GM18502 (cell line): ENCODE measurements at regions not wholly inside any gene's neighbourhood (a gene's known extent, or its start where the extent isn't known, plus 50 kb on each side); places are given as distances from the start of the nearest gene placed in this dataset.

Experiments used
- ATAC-seq: cut with Tn5 transposase; IDR thresholded peaks from one replicate; pipeline ENCODE4 v1.9.1; 2021; ENCODE audit warnings: mild to moderate bottlenecking; ENCODE audit not compliant: unreplicated experiment, poor library complexity

GRCh38 chr15:61308437-61308836, 79.3 kb upstream of the RORA start:
- ATAC-seq: no peak

- ATAC-seq: no peak
These were observed 78.4 kb upstream of the RORA start for GRCh38 chr15:61307474-61307873.

- no peak for ATAC-seq
These were observed 72.6 kb upstream of the RORA start for GRCh38 chr15:61301701-61302100.

- ATAC-seq: no peak
These were observed 70.1 kb upstream of the RORA start for GRCh38 chr15:61299075-61299763.

GRCh38 chr15:61295239-61295638, 66.1 kb upstream of the RORA start:
- ATAC-seq: no peak

- no peak for ATAC-seq
These were observed 53.6 kb upstream of the RORA start for GRCh38 chr15:61282661-61283060.

DNA sequence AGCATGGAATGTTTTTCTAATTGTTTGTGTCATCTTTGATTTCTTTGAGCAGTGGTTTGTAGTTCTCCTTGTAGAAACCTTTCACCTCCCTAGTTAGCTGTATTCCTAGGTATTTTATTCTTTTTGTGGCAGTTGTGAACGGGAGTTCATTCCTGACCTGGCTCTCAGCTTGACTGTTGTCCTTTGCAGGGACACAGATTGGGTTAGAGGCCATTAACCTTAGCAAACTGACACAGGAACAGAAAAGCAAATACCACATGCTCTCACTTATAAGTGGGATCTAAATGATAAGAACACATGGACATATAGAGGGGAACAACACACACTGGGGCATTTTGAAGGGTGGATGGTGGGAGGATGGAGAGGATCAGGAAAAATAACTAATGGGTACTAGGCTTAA, 52.2 kb upstream of the RORA start:
- ATAC-seq: no peak
